ENCODE measurements at regions not wholly inside any gene's neighbourhood (a gene's known extent, or its start where the extent isn't known, plus 50 kb on each side); places are given as distances from the start of the nearest gene placed in this dataset.
"Not testable (repeated sequence)": the region's sequence is repeated elsewhere in the genome, so short reads cannot be mapped to it uniquely, and the experiment has no call there.

GRCh38 chr1:73034271-73034670 is 751.9 kb upstream of the NEGR1 start:
- no peak for ATAC-seq
- H3K27me3 Mint-ChIP-seq: no peaks in the 10 kb centered on the region
- H3K4me3 Mint-ChIP-seq: no peak overlapping the region
- H3K36me3 Mint-ChIP-seq: peaks cover 4% of the 10 kb centered on the region
- peaks cover 11% of the 10 kb centered on the region for H3K9me3 Mint-ChIP-seq
- no peak overlapping the region for H3K27ac Mint-ChIP-seq
- H3K4me1 Mint-ChIP-seq (ENCODE audit: low read depth in 2 of 2): no peaks in the 10 kb centered on the region
- no peak for DNase-seq (ENCODE audit: low spot score)

- Mint-ChIP-seq H3K27ac (no peak overlapping the region), H3K36me3 (no peaks in the 10 kb centered on the region), H3K27me3 (no peaks in the 10 kb centered on the region), H3K4me3 (no peak overlapping the region), H3K4me1 (ENCODE audit: low read depth in 2 of 2) (no peaks in the 10 kb centered on the region), H3K9me3 (peaks cover 9% of the 10 kb centered on the region)
- ATAC-seq (no peak), DNase-seq (ENCODE audit: low spot score) (no peak)
Observed at GRCh38 chr1:73033640-73034039, 751.3 kb upstream of the NEGR1 start.

DNA sequence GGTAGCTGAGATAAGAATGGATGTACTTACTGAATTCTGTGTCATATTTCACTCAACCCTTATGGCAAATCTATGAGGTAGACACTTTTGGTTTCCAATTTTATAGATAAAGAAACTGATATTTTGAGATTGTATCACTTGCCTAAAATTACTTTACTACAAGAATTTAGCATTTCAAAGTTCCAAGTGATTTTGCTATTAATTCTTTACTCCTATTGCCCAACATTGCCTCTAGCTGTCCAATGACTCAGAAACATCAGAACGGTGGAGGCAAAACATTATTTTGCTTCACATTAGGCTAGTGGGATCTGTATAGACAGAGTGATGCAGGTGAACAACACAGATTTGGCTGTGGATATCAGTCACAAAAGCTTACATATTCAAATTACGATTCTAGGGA is 747.2 kb upstream of the NEGR1 start:
- no peak for ATAC-seq
- Mint-ChIP-seq H3K27me3 (no peaks in the 10 kb centered on the region), H3K36me3 (no peaks in the 10 kb centered on the region), H3K4me1 (ENCODE audit: low read depth in 2 of 2) (no peaks in the 10 kb centered on the region), H3K27ac (no peak overlapping the region), H3K9me3 (peaks cover 9% of the 10 kb centered on the region), H3K4me3 (no peak overlapping the region)
- DNase-seq (ENCODE audit: low spot score): no peak

- H3K36me3 Mint-ChIP-seq: no peaks in the 10 kb centered on the region
- ATAC-seq (no peak), DNase-seq (ENCODE audit: low spot score) (no peak)
- H3K27ac Mint-ChIP-seq: no peak overlapping the region
- H3K4me3 Mint-ChIP-seq: no peak overlapping the region
- H3K4me1 Mint-ChIP-seq (ENCODE audit: low read depth in 2 of 2): no peaks in the 10 kb centered on the region
- H3K9me3 Mint-ChIP-seq: peaks cover 4% of the 10 kb centered on the region
- no peaks in the 10 kb centered on the region for H3K27me3 Mint-ChIP-seq
Observed at GRCh38 chr1:73026114-73026513, 743.8 kb upstream of the NEGR1 start.

GRCh38 chr1:73009938-73010337 is 727.6 kb upstream of the NEGR1 start:
- ATAC-seq (no peak), DNase-seq (ENCODE audit: low spot score) (no peak)
- Mint-ChIP-seq H3K27me3 (no peaks in the 10 kb centered on the region), H3K9me3 (peaks cover 12% of the 10 kb centered on the region), H3K4me1 (ENCODE audit: low read depth in 2 of 2) (no peaks in the 10 kb centered on the region), H3K27ac (no peak overlapping the region), H3K4me3 (no peak overlapping the region), H3K36me3 (no peaks in the 10 kb centered on the region)

GRCh38 chr1:73009311-73009710 is 727.0 kb upstream of the NEGR1 start:
- no peaks in the 10 kb centered on the region for H3K36me3 Mint-ChIP-seq
- ATAC-seq (no peak), DNase-seq (ENCODE audit: low spot score) (no peak)
- no peak overlapping the region for H3K27ac Mint-ChIP-seq
- H3K9me3 Mint-ChIP-seq: peaks cover 12% of the 10 kb centered on the region
- no peaks in the 10 kb centered on the region for H3K4me1 Mint-ChIP-seq (ENCODE audit: low read depth in 2 of 2)
- no peak overlapping the region for H3K4me3 Mint-ChIP-seq
- H3K27me3 Mint-ChIP-seq: no peaks in the 10 kb centered on the region

DNA sequence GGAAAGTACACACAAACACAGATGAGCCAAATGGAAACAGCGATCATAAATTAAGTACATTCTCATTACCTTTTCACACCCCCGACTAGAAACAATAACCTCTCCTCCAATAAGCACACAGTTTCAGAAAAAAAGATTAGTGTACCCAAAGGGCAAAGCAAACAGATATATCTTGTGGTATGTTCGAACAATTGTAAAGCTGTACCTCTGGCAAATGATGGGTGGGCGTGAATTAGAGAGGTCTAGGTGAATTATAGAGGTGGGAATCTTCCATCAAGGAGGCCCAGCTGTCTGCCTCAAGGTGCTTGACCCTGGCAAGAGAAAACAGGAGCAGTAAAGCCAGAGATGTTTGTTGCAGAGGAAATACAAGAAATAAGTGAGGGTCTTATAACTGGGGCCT is 715.3 kb upstream of the NEGR1 start:
- H3K4me1 Mint-ChIP-seq (ENCODE audit: low read depth in 2 of 2): no peaks in the 10 kb centered on the region
- ATAC-seq (no peak), DNase-seq (ENCODE audit: low spot score) (no peak)
- H3K27ac Mint-ChIP-seq: no peak overlapping the region
- no peaks in the 10 kb centered on the region for H3K27me3 Mint-ChIP-seq
- H3K9me3 Mint-ChIP-seq: peaks cover 14% of the 10 kb centered on the region
- no peak overlapping the region for H3K4me3 Mint-ChIP-seq
- peaks cover 5% of the 10 kb centered on the region for H3K36me3 Mint-ChIP-seq

DNA sequence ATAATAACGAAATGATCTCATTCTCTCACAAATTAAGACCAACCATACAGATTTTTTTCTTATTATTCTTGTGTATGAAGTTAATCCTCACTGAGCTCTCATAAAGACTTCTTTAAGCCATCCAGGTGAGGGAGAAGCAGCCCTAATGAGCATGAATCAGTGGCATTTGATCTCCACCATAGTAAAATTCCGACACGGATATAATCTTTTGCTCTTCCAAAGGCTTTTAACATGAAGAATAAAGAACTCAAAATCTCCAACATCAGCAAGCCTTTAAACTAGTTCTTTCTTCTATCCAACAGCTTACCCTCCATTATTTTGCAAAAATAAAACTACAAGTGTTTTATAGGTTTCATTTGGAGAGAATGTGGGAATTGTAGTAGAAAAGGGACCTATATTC is 714.7 kb upstream of the NEGR1 start:
- no peaks in the 10 kb centered on the region for H3K4me1 Mint-ChIP-seq (ENCODE audit: low read depth in 2 of 2)
- no peak for ATAC-seq
- no peaks in the 10 kb centered on the region for H3K27me3 Mint-ChIP-seq

GRCh38 chr1:72987871-72988270 is 705.5 kb upstream of the NEGR1 start:
- Mint-ChIP-seq H3K36me3 (peaks cover 39% of the 10 kb centered on the region), H3K9me3 (peaks cover 48% of the 10 kb centered on the region)
- H3K27me3 Mint-ChIP-seq; ATAC-seq; H3K4me1 Mint-ChIP-seq (ENCODE audit: low read depth in 2 of 2); DNase-seq (ENCODE audit: low spot score); H3K4me3 Mint-ChIP-seq; H3K27ac Mint-ChIP-seq: not testable (repeated sequence)

More for the DNA sequence above, 714.7 kb upstream of the NEGR1 start:
- Mint-ChIP-seq H3K36me3 (peaks cover 6% of the 10 kb centered on the region), H3K27ac (no peak overlapping the region), H3K4me3 (no peak overlapping the region), H3K9me3 (peaks cover 18% of the 10 kb centered on the region)
- DNase-seq (ENCODE audit: low spot score): no peak

- Mint-ChIP-seq H3K4me1 (ENCODE audit: low read depth in 2 of 2) (no peaks in the 10 kb centered on the region), H3K4me3 (no peak overlapping the region), H3K27me3 (no peaks in the 10 kb centered on the region), H3K36me3 (peaks cover 43% of the 10 kb centered on the region), H3K9me3 (peaks cover 44% of the 10 kb centered on the region), H3K27ac (no peak overlapping the region)
- ATAC-seq (no peak), DNase-seq (ENCODE audit: low spot score) (no peak)
Observed at GRCh38 chr1:72986591-72987290, 704.4 kb upstream of the NEGR1 start.

- DNase-seq (ENCODE audit: low spot score); H3K27ac Mint-ChIP-seq; H3K27me3 Mint-ChIP-seq; H3K4me1 Mint-ChIP-seq (ENCODE audit: low read depth in 2 of 2); ATAC-seq; H3K4me3 Mint-ChIP-seq: not testable (repeated sequence)
- Mint-ChIP-seq H3K9me3 (peaks cover 50% of the 10 kb centered on the region), H3K36me3 (peaks cover 40% of the 10 kb centered on the region)
Observed at GRCh38 chr1:72985024-72985423, 702.7 kb upstream of the NEGR1 start.

- not testable (repeated sequence) for H3K27ac Mint-ChIP-seq; H3K4me3 Mint-ChIP-seq; DNase-seq (ENCODE audit: low spot score); H3K4me1 Mint-ChIP-seq (ENCODE audit: low read depth in 2 of 2); H3K27me3 Mint-ChIP-seq; ATAC-seq
- Mint-ChIP-seq H3K9me3 (peaks cover 34% of the 10 kb centered on the region), H3K36me3 (peaks cover 27% of the 10 kb centered on the region)
Observed at GRCh38 chr1:72983011-72983410, 700.7 kb upstream of the NEGR1 start.

GRCh38 chr1:72969461-72969860 is 687.1 kb upstream of the NEGR1 start:
- Mint-ChIP-seq H3K27me3 (no peaks in the 10 kb centered on the region), H3K36me3 (peaks cover 5% of the 10 kb centered on the region), H3K27ac (no peak overlapping the region), H3K4me3 (no peak overlapping the region), H3K4me1 (ENCODE audit: low read depth in 2 of 2) (no peaks in the 10 kb centered on the region), H3K9me3 (peaks cover 10% of the 10 kb centered on the region)
- DNase-seq (ENCODE audit: low spot score): no peak
- ATAC-seq: no peak

GRCh38 chr1:72954943-72955342 is 672.6 kb upstream of the NEGR1 start:
- DNase-seq (ENCODE audit: low spot score): no peak
- Mint-ChIP-seq H3K36me3 (no peaks in the 10 kb centered on the region), H3K27ac (no peak overlapping the region)

GRCh38 chr1:72950900-72951299 is 668.6 kb upstream of the NEGR1 start:
- H3K4me1 Mint-ChIP-seq (ENCODE audit: low read depth in 2 of 2); H3K27ac Mint-ChIP-seq; H3K27me3 Mint-ChIP-seq; H3K4me3 Mint-ChIP-seq; ATAC-seq; DNase-seq (ENCODE audit: low spot score); H3K36me3 Mint-ChIP-seq: not testable (repeated sequence)
- peaks cover 13% of the 10 kb centered on the region for H3K9me3 Mint-ChIP-seq

More at GRCh38 chr1:72954943-72955342, 672.6 kb upstream of the NEGR1 start:
- Mint-ChIP-seq H3K4me3 (no peak overlapping the region), H3K4me1 (ENCODE audit: low read depth in 2 of 2) (no peaks in the 10 kb centered on the region), H3K9me3 (peaks cover 20% of the 10 kb centered on the region), H3K27me3 (no peaks in the 10 kb centered on the region)
- no peak for ATAC-seq

All from natural killer cell treated with Interleukin-12 subunit alpha and Interleukin-12 subunit beta and Interleukin-15 and Interleukin-18, amount 100 ng/mL, for 72 hours (primary cell).